OCI-LY1 (cell line): ENCODE measurements at regions not wholly inside any gene's neighbourhood (a gene's known extent, or its start where the extent isn't known, plus 50 kb on each side); places are given as distances from the start of the nearest gene placed in this dataset.

Source experiments
- EZH2 ChIP-seq: fragments of 200-600 bp; sonication (generic), shearing (Covaris generic); IDR thresholded peaks from 2 replicates; pipeline ENCODE4 v1.8.0; 2017; ENCODE audit warnings: borderline replicate concordance, mixed run types, mild to moderate bottlenecking, antibody characterized with exemption, low read length, moderate library complexity, mixed read lengths
- TF ChIP-seq, protein P1 (sequence below): fragments of 200-600 bp; sonication (generic), shearing (Covaris generic); IDR thresholded peaks from 2 replicates; pipeline ENCODE4 v1.5.1; 2017; ENCODE audit warnings: mild to moderate bottlenecking, antibody characterized with exemption, low read length, moderate library complexity, mixed read lengths

DNA sequence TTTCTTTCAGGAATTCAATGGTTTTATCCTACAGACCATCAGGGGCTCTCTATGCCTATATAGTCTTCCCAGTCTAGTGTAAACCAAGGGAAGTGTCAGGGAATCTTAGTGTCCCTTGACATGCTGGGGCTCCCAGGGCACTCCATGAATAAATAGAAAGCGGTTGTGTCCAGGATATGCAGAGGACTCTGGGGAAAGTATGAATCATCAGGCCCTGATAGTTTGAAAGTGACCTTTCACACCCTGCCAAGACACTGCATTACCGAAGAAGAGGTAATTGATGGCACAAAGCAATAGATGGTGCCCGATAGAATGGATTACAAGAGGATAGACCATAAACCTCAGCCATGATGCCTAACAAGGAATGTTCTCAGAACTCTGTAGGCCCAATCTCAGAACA lies 163.3 kb upstream of the DAPK1 start:
- TF ChIP-seq, protein P1, sequence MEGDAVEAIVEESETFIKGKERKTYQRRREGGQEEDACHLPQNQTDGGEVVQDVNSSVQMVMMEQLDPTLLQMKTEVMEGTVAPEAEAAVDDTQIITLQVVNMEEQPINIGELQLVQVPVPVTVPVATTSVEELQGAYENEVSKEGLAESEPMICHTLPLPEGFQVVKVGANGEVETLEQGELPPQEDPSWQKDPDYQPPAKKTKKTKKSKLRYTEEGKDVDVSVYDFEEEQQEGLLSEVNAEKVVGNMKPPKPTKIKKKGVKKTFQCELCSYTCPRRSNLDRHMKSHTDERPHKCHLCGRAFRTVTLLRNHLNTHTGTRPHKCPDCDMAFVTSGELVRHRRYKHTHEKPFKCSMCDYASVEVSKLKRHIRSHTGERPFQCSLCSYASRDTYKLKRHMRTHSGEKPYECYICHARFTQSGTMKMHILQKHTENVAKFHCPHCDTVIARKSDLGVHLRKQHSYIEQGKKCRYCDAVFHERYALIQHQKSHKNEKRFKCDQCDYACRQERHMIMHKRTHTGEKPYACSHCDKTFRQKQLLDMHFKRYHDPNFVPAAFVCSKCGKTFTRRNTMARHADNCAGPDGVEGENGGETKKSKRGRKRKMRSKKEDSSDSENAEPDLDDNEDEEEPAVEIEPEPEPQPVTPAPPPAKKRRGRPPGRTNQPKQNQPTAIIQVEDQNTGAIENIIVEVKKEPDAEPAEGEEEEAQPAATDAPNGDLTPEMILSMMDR, result no peak
- no peak for TF ChIP-seq EZH2
